ENCODE measurements at regions not wholly inside any gene's neighbourhood (a gene's known extent, or its start where the extent isn't known, plus 50 kb on each side); places are given as distances from the start of the nearest gene placed in this dataset.
A peak's percentile ranks its signal among the peaks of the same experiment; 100 is the strongest.

GRCh38 chr2:20560011-20560410, 90.9 kb downstream of the HS1BP3 start:
- no peak for DNase-seq (ENCODE audit: low read depth)

- DNase-seq (ENCODE audit: low read depth), result no peak
Measured at GRCh38 chr2:20560891-20561636, 89.8 kb downstream of the HS1BP3 start.

- peak; percentile 83 for DNase-seq (ENCODE audit: low read depth)
Measured at GRCh38 chr2:20561637-20562454, 89.1 kb downstream of the HS1BP3 start.

GRCh38 chr2:20562540-20563225, 88.2 kb downstream of the HS1BP3 start:
- no peak for DNase-seq (ENCODE audit: low read depth)

- DNase-seq (ENCODE audit: low read depth), result no peak
Measured at GRCh38 chr2:20563251-20563650, 87.6 kb downstream of the HS1BP3 start.

GRCh38 chr2:20563833-20564232, 87.1 kb downstream of the HS1BP3 start:
- DNase-seq (ENCODE audit: low read depth), result peak; percentile 84

GRCh38 chr2:20565101-20565622, 85.7 kb downstream of the HS1BP3 start:
- DNase-seq (ENCODE audit: low read depth), result no peak

GRCh38 chr2:20565623-20566236, 85.2 kb downstream of the HS1BP3 start:
- no peak for DNase-seq (ENCODE audit: low read depth)

GRCh38 chr2:20566331-20566730, 84.6 kb downstream of the HS1BP3 start:
- DNase-seq (ENCODE audit: low read depth), result no peak

GRCh38 chr2:20567159-20567925, 83.6 kb downstream of the HS1BP3 start:
- DNase-seq (ENCODE audit: low read depth), result no peak

All from M059J (cell line).